Neutrophil (primary cell): ENCODE measurements at regions not wholly inside any gene's neighbourhood (a gene's known extent, or its start where the extent isn't known, plus 50 kb on each side); places are given as distances from the start of the nearest gene placed in this dataset.

Experiments
- H3K27ac ChIP-seq: fragments of 200-600 bp; sonication (generic); 2 replicates; pipeline ENCODE4 v1.5.1; 2016; ENCODE audit warnings: mild to moderate bottlenecking, moderate library complexity
- H3K27me3 ChIP-seq: fragments of 200-600 bp; sonication (generic); 2 replicates; pipeline ENCODE4 v1.6.0; 2016; ENCODE audit warnings: mild to moderate bottlenecking
- H3K36me3 ChIP-seq: fragments of 200-600 bp; sonication (generic); 2 replicates; pipeline ENCODE4 v1.5.1; 2017
- H3K4me1 ChIP-seq, 2 experiments: fragments of 200-600 bp in 1 of 2; sonication (generic) in 1 of 2; 1 replicate in 1 of 2; 2 replicates in 1 of 2; pipeline versions ENCODE4 v1.5.1 to v1.6.1; 2013 to 2016; ENCODE audit warnings: low read depth in 1 of 2, low read length in 1 of 2, mild to moderate bottlenecking in 1 of 2, moderate library complexity in 1 of 2; ENCODE audit not compliant: control insufficient read depth in 1 of 2, insufficient read depth in 1 of 2
- H3K4me3 ChIP-seq, 2 experiments: fragments of 200-600 bp in 1 of 2; sonication (generic) in 1 of 2; 1 replicate in 1 of 2; 2 replicates in 1 of 2; pipeline ENCODE4 v1.5.1; 2013 to 2016; ENCODE audit warnings: low read depth in 1 of 2, low read length in 1 of 2, mild to moderate bottlenecking in 1 of 2, moderate library complexity in 1 of 2
- H3K9me3 ChIP-seq: fragments of 200-600 bp; sonication (generic); 2 replicates; pipeline ENCODE4 v1.5.1; 2016
- TF ChIP-seq, protein P1 (sequence below): fragments of 200-600 bp; sonication (generic); IDR thresholded peaks from 2 replicates; pipeline ENCODE4 v1.5.1; 2016; ENCODE audit warnings: antibody characterized with exemption

DNA sequence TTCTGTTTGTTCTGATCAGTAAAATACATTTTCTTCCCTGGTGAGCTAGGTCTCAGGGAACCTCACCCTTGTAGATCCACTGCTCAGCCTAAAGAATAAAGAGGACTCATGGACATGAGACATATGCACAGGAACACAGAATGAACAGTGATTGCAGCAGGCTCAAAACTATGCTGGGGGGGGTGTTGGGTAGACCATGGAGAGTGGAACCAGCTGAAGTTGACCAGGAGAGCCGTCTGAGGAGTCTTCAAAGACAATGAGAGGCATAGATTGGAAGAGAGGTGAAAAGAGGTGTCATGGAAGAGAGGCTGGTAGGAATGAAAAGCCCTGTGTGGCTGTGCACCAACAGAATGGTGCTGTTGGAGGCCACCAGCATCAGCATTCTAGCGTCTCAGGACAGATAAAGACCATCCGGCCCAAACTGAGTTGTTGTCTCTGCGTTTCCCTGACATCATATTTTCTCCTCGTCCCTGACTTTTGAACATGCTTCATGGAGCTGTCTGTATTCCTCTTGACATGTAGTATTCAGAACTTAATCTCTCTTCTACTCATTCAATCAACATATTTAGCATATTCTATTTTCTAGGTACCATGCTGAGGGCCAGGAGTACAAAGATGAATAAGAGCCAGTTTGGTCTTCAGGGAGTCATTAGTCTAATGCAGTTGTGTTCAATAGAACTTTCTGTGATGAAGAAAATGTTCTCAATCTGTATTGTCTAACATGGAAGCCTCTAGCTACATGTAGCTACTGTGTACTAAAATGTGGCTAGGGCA lies 331.8 kb downstream of the CYP26B1 start:
- no peaks in the 10 kb centered on the region for H3K9me3 ChIP-seq
- no peak overlapping the region for H3K27ac ChIP-seq
- TF ChIP-seq, protein P1, sequence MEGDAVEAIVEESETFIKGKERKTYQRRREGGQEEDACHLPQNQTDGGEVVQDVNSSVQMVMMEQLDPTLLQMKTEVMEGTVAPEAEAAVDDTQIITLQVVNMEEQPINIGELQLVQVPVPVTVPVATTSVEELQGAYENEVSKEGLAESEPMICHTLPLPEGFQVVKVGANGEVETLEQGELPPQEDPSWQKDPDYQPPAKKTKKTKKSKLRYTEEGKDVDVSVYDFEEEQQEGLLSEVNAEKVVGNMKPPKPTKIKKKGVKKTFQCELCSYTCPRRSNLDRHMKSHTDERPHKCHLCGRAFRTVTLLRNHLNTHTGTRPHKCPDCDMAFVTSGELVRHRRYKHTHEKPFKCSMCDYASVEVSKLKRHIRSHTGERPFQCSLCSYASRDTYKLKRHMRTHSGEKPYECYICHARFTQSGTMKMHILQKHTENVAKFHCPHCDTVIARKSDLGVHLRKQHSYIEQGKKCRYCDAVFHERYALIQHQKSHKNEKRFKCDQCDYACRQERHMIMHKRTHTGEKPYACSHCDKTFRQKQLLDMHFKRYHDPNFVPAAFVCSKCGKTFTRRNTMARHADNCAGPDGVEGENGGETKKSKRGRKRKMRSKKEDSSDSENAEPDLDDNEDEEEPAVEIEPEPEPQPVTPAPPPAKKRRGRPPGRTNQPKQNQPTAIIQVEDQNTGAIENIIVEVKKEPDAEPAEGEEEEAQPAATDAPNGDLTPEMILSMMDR = no peak
- no peak overlapping the region for H3K4me3 ChIP-seq
- peaks cover 35% of the 10 kb centered on the region for H3K27me3 ChIP-seq
- H3K4me1 ChIP-seq = no peaks in the 10 kb centered on the region
- no peaks in the 10 kb centered on the region for H3K36me3 ChIP-seq

DNA sequence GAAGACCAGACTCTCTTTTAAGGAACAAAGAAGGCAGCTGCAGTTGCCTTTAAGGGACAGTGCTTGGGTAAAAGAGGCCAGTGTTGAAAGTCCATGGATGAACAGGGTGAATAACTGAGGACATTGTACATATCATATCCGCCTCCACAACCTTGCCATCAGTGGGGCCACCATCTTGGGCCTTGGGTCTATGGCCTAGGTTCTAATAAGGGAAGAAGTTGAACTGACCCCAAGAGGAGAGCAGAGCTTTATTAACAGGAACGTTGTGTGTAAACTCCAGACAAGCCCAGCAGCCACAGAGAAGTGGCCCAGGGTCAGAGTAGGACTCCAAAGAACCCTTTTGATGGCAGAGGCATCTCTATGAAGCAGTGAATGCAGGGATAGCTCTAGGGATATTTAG lies 332.8 kb downstream of the CYP26B1 start:
- no peak overlapping the region for H3K27ac ChIP-seq
- no peak overlapping the region for H3K4me3 ChIP-seq
- H3K36me3 ChIP-seq = no peaks in the 10 kb centered on the region
- peaks cover 27% of the 10 kb centered on the region for H3K27me3 ChIP-seq
- TF ChIP-seq, protein P1 = no peak
- H3K9me3 ChIP-seq = no peaks in the 10 kb centered on the region
- no peaks in the 10 kb centered on the region for H3K4me1 ChIP-seq

DNA sequence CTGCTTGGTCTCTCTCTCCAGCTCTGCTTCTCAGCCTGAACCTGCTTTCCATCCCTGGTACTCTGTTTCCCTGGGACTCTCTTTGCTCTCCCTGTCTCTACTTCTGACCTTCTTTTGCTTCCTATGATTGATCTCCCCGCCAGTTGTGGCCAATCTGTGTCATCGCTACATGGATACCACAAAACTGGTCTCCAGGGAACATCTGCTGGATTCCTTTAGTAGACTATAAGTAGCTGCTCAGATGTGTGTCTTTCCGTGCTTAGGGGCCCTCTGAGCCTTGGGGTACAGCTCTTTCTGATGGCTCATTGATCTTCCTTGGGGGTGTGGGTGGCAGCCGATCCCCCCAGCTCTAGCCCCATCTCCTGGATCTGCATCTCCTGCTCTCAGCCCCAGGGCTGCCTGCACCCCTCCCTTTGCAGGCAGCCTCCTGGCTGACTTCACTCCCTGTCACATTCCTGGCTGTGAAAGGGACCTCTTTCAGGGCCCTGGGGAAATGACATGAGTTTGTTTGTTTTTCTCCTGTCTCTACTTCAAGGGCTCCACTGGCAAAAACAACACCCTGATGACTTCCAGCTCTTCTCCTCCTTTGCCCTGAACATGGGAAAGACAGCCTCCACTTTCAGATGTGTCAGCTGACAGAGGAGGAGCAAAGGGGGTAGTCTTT lies 333.7 kb downstream of the CYP26B1 start:
- H3K27ac ChIP-seq = no peak overlapping the region
- TF ChIP-seq, protein P1 = no peak
- H3K9me3 ChIP-seq = no peaks in the 10 kb centered on the region
- peaks cover 22% of the 10 kb centered on the region for H3K27me3 ChIP-seq
- no peak overlapping the region for H3K4me3 ChIP-seq
- H3K4me1 ChIP-seq = no peaks in the 10 kb centered on the region
- no peaks in the 10 kb centered on the region for H3K36me3 ChIP-seq

- Histone ChIP-seq H3K9me3 (no peaks in the 10 kb centered on the region), H3K4me3 (no peak overlapping the region), H3K36me3 (no peaks in the 10 kb centered on the region), H3K27me3 (peaks cover 15% of the 10 kb centered on the region), H3K27ac (no peak overlapping the region), H3K4me1 (no peaks in the 10 kb centered on the region)
- TF ChIP-seq, protein P1 = no peak
Observed at GRCh38 chr2:71813315-71813714, 334.3 kb downstream of the CYP26B1 start.

DNA sequence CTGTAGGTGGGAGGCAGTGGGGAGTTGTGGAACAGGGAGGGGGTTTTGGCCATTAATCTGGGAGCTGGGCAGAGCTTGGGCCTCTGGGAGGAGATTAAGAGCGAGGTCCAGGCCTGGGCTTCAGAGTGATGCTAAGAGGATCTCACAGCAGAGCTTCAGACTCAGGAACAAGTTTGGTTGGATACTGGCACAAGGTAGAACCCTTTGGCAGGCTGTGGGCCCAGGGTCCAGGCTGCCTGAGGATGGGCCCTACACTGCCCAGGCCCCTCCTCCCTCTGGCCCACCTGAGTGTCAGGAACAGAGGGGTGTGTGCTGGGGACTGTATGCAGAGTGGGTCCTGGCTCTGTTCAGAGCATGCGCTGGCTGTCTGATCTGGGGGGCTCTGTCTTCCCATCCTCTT lies 334.9 kb downstream of the CYP26B1 start:
- peaks cover 15% of the 10 kb centered on the region for H3K27me3 ChIP-seq
- no peak overlapping the region for H3K4me3 ChIP-seq
- H3K27ac ChIP-seq = no peak overlapping the region
- no peaks in the 10 kb centered on the region for H3K4me1 ChIP-seq
- TF ChIP-seq, protein P1 = no peak
- H3K9me3 ChIP-seq = no peaks in the 10 kb centered on the region
- no peaks in the 10 kb centered on the region for H3K36me3 ChIP-seq
